ENCODE measurements at regions not wholly inside any gene's neighbourhood (a gene's known extent, or its start where the extent isn't known, plus 50 kb on each side); places are given as distances from the start of the nearest gene placed in this dataset.
"Not testable (repeated sequence)": the region's sequence is repeated elsewhere in the genome, so short reads cannot be mapped to it uniquely, and the experiment has no call there.

DNA sequence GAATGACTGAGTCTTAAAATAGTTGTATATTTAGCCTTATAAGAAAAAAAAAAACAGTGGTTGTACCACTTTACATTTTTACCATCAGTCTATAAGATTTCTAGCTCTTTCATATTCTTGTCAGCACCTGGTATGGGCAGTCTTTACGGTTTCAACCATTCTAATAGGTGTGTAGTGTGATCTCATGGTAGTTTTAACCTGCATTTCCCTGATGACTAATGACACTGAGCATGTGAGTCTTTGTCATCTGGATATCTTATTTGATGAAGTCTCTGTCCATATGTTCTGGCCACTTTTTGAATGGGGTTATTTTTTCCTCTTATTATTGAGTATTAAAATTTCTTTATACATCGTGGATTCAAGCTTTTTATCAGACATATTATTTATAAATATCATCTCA, 365.3 kb upstream of the IGFBP3 start:
- no peak for DNase-seq (ENCODE audit: low read depth in 2 of 3, low spot score in 1 of 3)

- no peak for DNase-seq (ENCODE audit: low read depth in 2 of 3, low spot score in 1 of 3)
These were observed 364.8 kb upstream of the IGFBP3 start for GRCh38 chr7:46285878-46286277.

- no peak for DNase-seq (ENCODE audit: low read depth in 2 of 3, low spot score in 1 of 3)
These were observed 362.8 kb upstream of the IGFBP3 start for GRCh38 chr7:46283852-46284251.

- no peak for DNase-seq (ENCODE audit: low read depth in 2 of 3, low spot score in 1 of 3)
These were observed 361.1 kb upstream of the IGFBP3 start for GRCh38 chr7:46282155-46282554.

DNA sequence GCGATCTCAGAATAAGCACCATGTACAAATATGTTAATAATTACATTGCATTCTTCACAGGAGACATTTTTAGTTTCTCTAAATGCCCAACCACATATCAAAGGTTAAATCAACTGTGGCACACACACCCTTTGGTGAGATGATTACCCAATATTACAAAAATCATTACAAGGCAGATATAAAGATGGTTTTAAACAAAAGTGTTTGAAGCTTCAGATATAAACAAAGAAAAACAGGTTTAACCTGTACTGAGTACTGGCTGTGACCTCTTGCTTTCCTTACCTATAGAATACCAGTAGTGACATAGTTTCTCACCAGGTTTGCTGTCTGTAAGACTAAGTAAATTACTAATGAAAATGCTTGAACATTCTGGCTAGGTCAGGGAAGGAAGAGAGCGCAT, 360.0 kb upstream of the IGFBP3 start:
- no peak for DNase-seq (ENCODE audit: low read depth in 2 of 3, low spot score in 1 of 3)

- no peak for DNase-seq (ENCODE audit: low read depth in 2 of 3, low spot score in 1 of 3)
These were observed 358.2 kb upstream of the IGFBP3 start for GRCh38 chr7:46279290-46279689.

- DNase-seq (ENCODE audit: low read depth in 2 of 3, low spot score in 1 of 3) = no peak
These were observed 343.6 kb upstream of the IGFBP3 start for GRCh38 chr7:46264646-46265045.

GRCh38 chr7:46261638-46262037, 340.6 kb upstream of the IGFBP3 start:
- DNase-seq (ENCODE audit: low read depth in 2 of 3, low spot score in 1 of 3) = not testable (repeated sequence)

DNA sequence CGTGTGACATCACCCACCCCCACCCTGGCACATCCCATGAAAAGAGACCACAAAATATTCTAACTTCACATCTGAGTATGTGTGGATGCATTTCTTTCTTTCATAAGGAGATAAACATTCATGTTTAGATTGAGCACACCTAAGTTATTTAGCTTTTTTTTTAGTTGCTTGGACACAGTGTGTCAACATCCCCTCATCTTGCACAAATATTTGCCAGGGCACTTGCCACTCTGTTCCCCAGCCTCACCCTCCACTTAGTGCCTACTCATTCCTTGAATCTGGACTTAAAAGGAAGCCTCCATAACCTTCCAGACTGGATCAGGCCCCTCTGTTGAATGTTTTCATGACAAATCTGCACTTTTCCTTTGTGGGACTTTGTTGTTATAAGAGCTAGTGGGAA, 338.9 kb upstream of the IGFBP3 start:
- no peak for DNase-seq (ENCODE audit: low read depth in 2 of 3, low spot score in 1 of 3)

DNA sequence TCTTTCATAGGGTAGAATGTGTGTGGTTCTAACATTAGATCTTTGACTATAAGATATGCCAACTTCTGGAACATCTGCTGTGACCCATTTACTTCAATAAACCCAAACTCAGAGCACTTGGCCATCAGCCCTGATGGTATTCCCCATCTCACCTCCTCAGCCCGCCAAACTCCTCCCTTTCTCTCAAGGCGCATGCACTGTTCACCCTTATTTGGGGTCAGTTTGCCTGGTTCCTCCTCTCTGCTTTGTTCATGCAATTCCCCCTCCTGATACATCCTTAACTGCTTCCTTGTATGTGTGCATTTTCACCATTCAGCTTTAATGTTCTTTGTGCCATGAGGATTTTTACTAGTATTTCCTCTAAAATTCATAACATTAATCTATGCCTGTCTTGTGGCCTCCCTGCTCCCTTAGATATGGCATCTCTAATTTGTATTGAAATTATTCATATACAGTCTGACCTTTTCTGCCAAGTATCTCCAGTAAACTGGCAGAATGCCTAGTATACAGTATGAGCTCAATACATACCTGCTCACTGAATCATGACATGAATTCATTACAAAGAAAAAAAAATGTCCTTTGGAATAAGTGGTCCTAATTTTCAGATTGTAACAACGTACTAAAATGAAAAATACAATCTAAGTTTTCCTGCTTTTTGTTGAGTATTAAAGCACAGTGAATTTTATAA, 336.8 kb upstream of the IGFBP3 start:
- no peak for DNase-seq (ENCODE audit: low read depth in 2 of 3, low spot score in 1 of 3)

- DNase-seq (ENCODE audit: low read depth in 2 of 3, low spot score in 1 of 3) = no peak
These were observed 336.0 kb upstream of the IGFBP3 start for GRCh38 chr7:46256870-46257661.

GRCh38 chr7:46253520-46253919, 332.4 kb upstream of the IGFBP3 start:
- DNase-seq (ENCODE audit: low read depth in 2 of 3, low spot score in 1 of 3) = no peak

- DNase-seq (ENCODE audit: low read depth in 2 of 3, low spot score in 1 of 3) = no peak
These were observed 326.6 kb upstream of the IGFBP3 start for GRCh38 chr7:46247664-46248063.

DNA sequence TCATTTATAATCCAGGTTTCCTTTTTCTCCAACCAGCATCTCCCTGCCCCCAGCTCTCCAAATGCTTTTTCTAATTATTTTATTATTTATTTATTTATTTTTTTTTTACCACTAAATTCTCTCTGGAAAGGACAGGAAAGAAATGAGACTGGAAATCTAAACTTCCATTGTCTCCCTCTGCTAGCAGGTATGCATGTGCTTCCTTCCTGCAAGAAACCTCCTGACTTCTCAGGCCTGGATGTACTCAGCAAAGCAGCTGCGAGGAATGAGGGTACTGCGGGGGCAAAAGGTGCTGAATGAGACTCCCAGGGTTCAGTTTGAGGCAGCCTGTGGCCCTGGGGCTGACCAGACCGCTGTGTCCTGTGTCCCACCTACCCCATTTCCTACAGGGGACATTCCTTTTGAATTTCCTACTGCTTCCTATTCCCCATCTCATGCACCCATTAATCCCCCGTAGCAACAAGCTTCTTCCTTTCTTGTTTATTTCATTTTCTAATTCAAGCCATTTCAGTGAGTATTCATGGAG, 324.6 kb upstream of the IGFBP3 start:
- DNase-seq (ENCODE audit: low read depth in 2 of 3, low spot score in 1 of 3) = no peak

DNA sequence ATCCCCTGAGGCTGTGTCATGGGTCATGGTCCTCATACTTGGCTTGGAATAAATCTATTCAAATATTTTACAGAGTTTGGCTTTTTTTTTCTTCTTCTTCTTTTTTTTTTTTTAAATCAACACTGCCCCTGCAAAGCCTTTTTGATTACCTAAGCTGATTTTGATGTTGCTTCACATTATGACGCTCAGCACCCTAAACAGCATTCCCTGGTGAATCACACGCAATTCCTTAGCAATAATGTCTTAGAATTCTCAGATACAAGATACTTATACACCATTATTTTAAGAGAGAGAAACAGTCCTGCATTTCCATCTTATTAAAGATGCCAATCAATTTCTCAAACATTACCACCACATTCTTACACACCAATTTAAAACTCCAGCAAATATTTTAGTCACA, 323.7 kb upstream of the IGFBP3 start:
- no peak for DNase-seq (ENCODE audit: low read depth in 2 of 3, low spot score in 1 of 3)

DNA sequence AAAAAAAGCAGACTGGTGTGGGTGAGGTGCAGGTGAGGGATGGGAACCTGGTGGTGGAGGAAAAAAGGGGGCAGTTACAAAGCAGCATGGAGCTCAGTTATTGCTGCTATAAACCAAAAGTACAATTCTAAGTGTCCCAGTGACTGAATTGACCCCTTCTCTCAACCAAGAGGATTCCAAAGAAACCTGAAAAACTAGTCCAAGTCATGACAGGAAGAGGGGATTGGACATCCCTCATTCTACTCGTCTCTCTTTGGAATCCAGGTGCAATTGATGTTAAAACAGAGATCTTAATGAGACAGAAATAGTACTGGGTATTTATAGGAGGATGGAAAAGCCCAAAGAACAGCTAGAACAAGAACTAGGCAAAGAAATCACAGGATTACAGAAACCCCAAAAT, 322.3 kb upstream of the IGFBP3 start:
- no peak for DNase-seq (ENCODE audit: low read depth in 2 of 3, low spot score in 1 of 3)

DNA sequence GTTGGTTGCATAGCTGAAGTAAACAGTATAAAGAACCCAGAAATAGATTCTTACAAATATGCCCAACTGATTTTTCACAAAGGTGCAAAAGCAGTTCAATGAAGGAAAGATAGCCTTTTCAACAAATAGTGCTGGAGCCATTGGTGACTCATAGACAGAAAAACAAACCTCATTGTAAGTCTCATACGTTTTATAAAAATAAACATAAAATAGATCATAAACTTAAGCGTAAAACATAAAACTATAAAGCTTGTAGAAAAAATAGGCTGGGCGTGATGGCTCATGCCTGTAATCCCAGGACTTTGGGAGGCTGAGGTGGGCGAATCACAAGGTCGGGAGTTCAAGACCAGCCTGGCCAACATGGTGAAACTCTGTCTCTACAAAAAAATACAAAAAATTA, 318.8 kb upstream of the IGFBP3 start:
- no peak for DNase-seq (ENCODE audit: low read depth in 2 of 3, low spot score in 1 of 3)

DNA sequence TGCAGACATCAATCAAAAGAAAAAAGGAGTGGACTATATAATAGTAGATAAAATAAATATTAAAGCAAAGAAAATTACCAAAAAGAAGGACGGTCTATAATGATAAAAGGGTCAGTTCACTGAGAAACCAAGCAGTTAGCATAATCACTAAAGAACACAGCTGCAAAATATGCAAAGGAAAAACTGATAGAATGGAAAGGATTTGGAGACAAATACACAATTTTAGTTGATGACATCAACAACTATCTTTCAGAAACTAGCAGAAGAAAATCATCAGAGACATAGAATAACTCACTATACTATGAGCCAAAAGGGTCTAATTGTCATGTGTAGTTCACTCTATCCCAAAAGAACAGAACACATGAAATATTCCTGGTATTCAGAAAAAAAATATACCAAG, 316.4 kb upstream of the IGFBP3 start:
- no peak for DNase-seq (ENCODE audit: low read depth in 2 of 3, low spot score in 1 of 3)

DNA sequence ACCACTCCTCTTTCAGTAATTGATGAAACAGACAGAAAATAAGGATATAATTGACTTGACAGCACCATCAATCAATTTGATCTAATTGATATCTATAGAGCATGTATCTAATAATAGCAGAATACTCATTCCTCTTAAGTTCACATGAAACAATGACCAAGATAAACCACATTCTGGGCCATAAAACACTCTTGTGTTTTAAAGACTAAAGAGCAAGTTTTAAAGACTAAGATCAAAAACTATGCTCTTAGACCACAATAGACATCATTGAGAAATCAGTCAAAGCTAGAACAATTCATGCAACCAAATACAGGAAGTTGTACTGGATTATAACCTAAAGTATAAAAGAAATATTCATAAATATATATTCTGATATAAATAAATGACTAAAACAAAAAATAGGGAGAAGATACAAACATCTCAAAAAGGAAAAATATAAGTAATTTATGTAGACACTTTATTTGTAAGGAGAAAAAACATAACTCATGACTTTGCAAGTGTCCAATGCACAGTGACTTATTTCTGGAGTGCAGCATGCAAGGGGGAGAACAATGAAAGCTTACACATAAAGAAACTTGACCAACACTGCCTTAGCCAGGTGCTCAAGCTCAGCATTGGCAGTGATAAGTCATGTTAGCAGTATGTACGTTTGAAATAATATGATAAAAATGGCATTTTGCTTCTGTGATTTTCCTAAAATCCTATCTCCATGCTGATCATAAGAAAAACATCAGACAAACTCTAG, 312.7 kb upstream of the IGFBP3 start:
- DNase-seq (ENCODE audit: low read depth in 2 of 3, low spot score in 1 of 3) = no peak

DNA sequence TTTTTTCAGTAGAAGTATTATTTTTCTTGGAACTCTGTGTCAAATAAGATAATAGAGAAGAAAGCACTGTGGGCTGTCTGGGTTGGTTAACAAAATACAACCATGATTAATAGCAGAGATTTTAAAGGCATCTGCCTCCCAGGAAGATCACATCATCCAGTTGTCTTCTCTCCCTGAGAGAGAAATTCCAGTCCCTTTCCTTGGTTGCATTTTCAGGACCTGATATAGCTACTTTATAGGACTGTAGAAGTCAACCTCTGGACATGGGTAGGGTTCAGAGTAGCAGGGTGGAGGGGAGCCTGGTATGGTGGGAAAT, 309.9 kb upstream of the IGFBP3 start:
- DNase-seq (ENCODE audit: low read depth in 2 of 3, low spot score in 1 of 3) = no peak

- no peak for DNase-seq (ENCODE audit: low read depth in 2 of 3, low spot score in 1 of 3)
These were observed 309.4 kb upstream of the IGFBP3 start for GRCh38 chr7:46230298-46230989.
